ENCODE measurements at regions not wholly inside any gene's neighbourhood (a gene's known extent, or its start where the extent isn't known, plus 50 kb on each side); places are given as distances from the start of the nearest gene placed in this dataset.

DNA sequence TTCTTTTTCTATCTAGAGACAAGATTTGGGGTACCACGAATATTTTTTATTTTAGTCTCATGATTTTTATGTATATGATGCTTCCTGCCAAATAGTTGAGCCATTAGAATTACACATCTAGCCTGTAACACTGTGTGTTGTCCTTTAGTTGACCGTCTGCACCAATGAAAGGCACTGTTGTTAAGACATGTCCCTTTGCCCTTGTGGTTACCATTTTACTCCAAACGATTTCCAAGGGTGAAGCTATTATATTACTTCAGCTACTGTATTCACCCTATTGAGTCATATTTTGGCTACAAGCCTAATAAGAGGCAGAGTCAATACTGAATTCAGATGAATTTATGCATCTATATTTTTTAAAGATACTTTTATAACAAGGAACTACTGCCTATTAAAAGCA is 207.6 kb downstream of the CETN3 start:
- no peak for DNase-seq (ENCODE audit: low read depth in 4 of 4, low spot score in 2 of 4)

DNA sequence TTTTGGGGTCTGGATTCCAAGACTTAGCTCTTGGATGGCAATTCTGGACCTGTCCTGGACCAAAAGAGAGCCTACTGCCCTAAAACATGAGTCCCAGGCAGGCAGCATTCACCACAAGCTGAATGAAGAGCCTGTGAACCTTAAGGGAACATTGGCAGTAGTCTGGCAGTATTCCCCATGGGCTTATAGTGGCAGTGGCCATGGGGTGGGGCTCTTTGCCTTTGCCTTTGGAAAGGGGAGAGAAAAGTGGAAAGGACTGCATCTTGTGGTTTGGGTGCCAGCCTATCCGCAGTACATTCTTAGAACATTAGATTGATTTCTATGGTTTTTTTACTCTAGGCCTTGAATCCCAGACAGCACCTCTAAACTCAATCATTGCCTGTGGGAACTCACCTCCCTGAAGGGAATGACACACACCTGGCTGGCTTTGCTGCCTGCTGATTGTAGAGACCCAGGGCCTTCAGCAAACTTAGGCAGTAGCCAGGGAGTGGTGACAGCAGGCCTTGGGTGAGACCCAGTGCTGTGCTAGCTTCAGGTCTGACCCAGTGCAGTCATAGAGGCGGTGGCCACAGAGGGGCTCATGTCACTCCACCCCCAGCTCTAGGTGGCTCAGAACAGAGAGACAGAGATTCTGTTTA is 216.3 kb downstream of the CETN3 start:
- no peak for DNase-seq (ENCODE audit: low read depth in 4 of 4, low spot score in 2 of 4)

DNA sequence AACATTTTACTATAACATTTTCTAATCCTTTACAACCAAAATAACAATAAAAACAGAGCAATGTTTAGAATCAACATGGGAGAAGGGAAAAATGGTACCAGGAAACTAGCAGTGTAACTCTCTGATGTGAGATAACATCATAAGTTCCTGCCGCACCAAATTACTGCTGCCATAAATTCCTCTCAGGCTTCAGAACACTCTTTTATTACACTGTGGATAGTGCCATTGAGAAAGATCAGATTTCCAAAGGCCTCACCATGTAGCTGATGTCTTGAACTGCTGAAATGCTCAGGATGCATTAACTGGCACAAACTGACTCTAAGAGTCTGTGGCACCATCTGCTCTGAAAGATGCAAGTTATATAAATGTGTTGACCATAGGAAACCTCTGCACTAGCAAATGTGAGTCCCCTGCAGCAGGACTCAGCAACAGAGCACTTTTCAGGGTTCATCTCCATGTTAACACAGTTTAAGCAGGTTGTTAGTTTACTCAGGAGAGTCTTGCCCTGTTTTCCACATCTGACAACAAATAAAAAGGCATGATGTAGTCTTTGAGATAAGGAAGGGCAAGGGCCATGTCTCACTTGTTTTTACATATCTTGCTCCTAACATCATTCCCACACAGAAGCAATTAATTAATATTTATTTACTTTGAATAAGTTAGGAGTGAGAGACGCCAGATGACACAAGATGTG is 218.1 kb downstream of the CETN3 start:
- peak in 1 of 4 donors; percentile 17 for DNase-seq (ENCODE audit: low read depth in 4 of 4, low spot score in 2 of 4)

DNA sequence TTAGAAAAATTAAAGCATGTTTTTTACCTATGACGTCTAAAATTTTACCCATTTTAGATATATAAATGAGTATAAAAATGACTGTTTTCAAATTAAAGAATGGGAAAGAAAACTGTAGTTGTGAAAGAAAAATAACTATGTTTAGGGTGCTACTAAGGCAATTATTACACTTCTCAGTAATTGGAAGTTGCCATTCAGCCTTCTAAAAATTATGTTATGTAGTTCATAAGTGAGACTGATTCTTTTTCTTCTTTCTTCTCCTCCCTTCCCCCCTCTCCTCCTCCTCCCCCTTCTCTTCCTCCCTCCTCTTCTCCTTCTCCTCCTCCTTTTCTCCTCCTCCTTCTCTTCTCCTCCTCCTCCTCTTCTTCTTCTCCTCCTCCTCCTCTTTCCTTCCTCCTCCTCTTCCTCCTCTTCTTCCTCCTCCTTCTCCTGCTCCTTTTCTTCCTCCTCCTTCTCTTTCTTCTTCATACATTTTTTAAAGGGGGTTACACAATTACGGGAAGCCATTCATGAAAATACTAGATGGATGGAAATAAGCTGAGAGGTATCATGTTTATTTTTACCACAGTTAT is 223.6 kb downstream of the CETN3 start:
- no peak for DNase-seq (ENCODE audit: low read depth in 4 of 4, low spot score in 2 of 4)

DNA sequence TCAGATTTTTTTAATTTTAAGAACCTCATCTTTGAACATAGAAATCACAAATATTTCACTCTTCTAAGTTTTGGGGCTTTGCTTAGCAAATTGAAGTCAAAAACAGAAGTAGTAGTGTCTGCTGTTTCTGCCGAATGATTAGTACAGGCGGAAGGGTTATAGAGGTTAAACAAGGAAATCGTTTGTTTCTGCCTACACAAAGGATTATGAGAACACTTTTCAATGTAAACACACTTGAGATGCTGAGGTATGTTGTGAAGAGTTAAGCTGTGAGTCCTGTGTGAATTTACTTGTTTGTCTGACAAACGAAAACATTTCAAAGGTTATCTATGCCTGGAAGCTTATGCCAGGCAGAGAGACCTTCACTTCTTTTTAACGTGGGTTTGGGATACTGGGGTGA is 224.8 kb downstream of the CETN3 start:
- no peak for DNase-seq (ENCODE audit: low read depth in 4 of 4, low spot score in 2 of 4)

DNA sequence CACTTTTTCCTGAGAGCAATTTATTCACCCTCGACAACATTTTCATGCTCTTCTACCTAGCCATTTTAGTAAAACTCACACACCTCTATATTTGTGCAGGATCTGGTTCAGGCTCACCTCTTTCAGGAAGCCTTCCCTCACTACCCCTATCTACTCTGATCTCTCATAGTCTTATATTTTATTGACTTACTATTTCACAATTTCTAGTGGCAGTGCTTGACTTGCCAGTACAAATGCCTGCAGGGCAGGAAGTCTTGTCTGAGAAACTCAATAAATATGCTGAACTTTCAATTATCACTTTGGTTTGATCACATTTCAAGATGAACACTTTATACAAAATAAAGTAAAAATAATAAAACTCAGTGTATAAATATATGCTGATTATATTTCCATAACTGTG is 226.8 kb downstream of the CETN3 start:
- DNase-seq (ENCODE audit: low read depth in 4 of 4, low spot score in 2 of 4) = no peak

DNA sequence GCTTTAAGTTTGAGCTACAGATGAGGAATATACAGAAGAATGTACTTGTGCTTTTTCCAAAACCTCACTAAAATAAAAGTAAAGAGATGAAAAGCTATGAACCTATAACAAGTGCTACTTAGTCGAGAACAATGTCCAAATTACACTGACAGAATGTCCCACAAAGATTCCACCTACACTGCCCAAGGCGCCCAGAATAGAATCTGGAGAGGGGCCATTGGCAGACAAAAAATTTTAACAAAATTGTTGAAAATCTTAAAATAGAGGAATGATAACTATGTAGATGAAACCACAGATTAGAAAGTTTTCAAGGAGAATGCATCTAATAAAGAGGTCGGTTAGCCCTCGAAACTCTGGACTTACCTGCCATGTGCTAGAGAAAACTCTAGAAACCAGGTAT is 235.3 kb downstream of the CETN3 start:
- no peak for DNase-seq (ENCODE audit: low read depth in 4 of 4, low spot score in 2 of 4)

DNA sequence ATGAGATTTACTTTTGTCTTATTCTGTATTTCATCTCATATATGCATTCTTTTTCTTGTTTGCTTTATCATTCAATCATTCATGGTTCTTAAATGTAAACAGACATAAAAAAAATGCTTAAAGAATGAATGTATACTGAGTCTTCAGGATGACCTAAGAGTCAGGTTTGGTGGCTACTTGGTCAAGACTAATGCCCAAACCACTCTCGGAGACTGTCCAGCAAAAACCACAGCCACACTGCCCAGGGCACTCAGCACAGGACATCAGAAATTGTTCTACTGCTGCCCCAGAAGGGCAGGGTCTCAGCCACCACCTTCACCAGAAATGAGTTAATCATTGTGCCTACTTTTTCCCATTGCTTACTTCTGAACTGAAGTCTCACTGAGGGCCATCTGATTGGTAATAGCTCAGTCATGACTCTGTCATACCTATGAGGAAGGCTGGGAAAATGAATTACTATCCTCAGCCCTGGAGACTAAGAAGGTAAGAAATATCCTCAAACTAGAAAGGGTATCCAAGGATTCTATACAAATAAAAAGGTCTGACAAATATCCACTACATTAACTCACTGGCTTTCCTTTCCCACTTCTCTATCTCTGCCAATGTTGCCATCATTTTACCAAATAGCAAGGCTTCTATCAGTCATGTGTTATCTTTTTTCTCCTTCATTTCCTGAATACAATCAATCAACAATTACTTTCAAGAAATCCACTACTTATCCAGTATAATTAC is 236.1 kb downstream of the CETN3 start:
- no peak for DNase-seq (ENCODE audit: low read depth in 4 of 4, low spot score in 2 of 4)

DNA sequence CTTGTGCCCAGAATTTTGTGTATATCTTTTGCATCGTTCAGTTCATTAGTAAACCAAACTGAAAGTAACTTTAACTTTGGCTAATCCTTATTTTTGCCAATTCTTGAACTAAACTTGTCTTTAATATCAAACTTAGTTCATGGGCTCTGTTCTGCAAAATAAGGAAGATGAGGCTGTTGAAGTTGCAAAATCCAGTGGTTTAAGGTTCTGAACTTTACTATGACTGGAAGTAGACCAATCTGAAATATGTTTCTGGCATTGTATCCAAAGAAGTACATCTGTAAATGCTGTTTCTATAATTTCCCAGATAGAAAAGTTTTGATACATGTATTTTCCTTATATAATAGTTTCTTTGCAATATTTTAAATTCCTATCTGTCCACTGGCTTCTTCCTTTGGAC is 238.1 kb downstream of the CETN3 start:
- no peak for DNase-seq (ENCODE audit: low read depth in 4 of 4, low spot score in 2 of 4)

DNA sequence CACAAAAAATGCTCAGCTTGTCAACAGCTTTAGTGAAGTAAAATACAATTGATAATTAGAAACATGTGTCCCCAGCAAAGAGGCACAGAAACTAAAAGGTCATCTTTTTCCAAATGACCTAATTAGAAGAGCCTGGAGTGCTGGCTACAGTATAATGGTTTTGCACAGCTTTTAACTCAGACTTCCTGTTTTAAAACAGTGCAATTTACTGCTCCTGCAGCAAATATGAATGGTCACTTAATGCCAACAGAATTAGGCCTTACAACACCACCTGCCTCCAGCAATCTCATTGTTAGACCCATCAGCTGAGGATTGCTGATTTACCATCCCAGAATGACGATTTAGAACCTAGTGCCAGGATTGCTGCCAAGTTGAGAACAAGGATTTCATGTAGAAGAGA is 239.3 kb downstream of the CETN3 start:
- no peak for DNase-seq (ENCODE audit: low read depth in 4 of 4, low spot score in 2 of 4)

DNA sequence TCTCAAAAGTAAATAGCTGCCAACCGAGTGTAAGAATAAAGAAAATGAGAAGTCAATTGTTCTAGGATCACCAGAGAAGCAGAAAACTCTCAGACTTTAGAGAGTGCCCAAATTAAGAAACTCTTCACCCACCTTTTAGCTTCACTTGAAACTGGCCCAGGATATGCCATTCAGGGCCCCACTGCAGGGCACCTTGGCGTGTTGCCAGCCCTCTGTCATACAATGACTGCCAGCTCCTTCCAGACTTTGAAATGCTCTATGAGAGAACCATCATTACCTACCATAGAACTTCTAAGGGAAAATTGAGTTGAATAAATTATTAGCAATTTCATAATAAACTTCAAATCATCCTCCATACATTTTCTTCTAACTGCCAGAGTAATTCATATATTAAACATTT is 240.5 kb downstream of the CETN3 start:
- no peak for DNase-seq (ENCODE audit: low read depth in 4 of 4, low spot score in 2 of 4)

DNA sequence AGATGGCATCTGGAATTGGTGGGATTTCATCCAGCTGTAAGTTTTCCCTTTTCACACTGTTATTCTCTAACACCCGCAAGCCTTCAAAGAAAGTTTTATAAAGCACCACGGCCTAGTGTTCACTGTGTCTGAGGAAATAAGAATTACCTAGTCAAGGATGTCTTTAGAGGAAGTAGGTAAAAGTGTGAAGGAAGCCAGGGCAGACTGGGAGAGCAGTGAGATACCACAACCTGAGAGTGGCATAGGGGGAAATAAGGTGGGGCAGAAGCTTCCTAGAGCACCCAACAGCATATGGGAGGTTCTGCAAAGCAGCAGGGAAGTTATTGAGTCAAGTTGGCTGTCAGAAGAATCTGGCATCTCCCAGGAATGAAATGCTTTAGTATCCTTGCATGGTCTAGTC is 241.2 kb downstream of the CETN3 start:
- DNase-seq (ENCODE audit: low read depth in 4 of 4, low spot score in 2 of 4) = no peak

DNA sequence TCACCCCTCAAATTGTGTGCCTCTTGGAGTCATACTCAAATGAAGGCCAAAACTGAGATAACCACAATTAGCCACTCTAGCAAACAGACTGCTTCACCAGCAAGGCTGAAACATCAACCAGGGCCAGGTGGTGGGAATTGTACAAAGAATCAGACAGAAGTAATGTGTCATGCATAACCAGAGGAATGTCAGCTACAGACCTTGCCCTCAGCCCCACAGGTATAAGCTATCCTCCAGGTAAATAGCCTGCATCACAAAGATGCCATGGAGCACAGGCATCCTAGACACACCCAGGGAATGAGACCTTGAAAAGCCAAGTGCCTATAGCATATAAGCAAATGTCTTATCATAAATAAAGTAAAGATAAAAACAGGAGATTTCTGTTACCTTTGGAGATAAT is 242.7 kb downstream of the CETN3 start:
- DNase-seq (ENCODE audit: low read depth in 4 of 4, low spot score in 2 of 4) = no peak

DNA sequence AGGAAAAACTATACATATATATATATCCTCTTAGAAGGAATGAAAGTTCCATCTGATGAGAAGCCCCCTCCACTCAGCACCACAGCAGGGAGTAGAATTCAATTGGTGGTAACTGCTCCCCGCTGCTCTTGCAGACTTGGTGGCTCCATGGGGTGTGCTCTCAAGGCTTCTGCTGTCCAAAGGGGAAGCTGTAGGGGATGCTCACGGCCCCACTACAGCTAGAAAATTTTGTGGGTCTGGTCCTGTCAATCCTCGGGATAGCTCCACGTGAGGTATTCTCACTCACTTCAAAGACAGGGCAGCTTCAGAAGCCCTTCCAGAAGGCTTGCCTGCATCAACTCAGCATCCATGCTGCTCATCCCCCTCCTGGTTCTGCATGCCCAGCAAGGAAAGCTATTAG is 247.2 kb downstream of the CETN3 start:
- DNase-seq (ENCODE audit: low read depth in 4 of 4, low spot score in 2 of 4) = no peak

DNA sequence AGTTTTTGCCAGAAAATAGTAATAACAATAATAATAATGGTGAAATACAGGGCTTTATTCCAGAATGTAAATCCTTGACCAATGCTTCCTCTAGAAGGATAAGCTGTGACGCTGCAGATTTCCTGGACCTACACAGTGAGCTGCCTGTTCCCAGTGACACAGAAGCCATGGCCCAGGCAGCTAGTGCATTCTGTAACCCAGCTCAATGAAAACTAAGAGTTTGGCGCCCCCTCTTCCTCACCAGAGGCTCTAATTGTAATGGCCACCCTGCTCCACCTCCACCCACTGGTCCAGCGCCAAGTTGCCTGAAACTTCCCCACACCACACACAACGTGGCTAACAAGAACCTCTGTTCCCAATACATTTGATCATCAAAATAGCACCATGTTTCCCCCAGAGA is 248.1 kb downstream of the CETN3 start:
- peak in 1 of 4 donors; percentile 6 for DNase-seq (ENCODE audit: low read depth in 4 of 4, low spot score in 2 of 4)

DNA sequence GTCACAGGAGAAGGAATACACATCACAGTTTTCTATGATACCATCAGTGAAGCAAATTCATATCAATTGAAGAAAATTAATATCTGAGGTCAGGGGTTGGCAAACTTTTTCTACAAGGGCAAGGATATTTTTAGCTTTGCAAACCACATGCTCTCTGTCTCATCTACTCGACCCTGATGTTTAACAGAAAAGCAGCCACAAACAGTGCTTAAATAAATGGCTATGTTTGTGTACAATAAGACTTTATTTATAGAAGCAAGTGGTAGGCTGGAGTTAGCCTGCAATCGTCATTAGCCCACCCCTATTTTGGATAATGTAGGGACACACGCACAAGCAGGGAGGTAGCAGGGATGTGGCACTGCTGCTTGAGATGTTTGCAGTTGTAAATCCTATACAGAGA is 251.4 kb downstream of the CETN3 start:
- DNase-seq (ENCODE audit: low read depth in 4 of 4, low spot score in 2 of 4) = no peak

DNA sequence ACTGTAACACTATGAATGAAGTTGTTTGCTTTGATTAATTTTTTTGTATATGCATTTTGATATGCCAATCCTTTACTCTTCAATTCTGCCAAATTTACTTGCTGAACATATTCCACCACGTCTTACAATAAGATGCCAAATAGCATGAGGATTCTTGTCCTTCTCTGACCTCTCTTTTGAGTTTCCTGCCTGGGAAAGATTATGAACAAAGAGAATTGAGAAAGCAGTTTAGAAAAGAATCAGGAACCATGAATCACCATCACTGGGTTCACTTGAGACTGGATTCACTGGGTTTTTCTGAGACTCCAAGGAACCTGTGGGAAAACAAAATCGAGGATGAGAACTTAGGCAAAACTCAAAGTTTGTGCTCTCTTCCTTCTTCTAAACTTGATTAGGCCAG is 256.5 kb downstream of the CETN3 start:
- no peak for DNase-seq (ENCODE audit: low read depth in 4 of 4, low spot score in 2 of 4)

DNA sequence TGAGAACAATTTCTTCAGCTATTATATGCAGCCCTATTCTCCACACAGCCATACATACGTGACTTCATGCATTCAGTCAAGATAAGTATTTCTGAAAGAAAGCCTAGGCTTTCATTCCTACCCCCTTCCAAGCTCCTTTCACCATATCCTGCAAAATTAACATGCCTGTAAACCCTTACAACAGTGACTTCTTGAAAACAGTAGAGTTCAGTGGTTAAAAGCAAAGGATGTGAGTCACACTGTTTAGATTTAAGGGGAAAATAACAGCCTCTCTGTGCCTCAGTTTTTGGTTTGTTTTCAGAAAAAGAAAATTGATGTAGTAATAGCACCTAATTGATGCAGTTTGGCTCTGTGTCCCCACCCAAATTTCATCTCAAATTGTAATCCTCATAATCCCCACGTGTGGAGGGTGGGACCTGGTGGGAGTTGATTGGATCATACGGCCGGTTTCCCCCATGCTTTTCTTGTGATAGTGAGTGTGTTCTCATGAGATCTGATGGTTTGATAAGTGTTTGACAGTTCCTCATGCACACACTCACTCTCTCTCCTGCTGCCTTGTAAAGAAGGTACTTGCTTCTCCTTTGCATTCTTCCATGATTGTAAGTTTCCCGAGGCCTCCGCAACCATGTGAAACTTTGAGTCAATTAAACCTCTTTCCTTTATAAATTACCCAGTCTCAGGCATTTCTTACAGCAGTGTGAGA is 264.8 kb downstream of the CETN3 start:
- no peak for DNase-seq (ENCODE audit: low read depth in 4 of 4, low spot score in 2 of 4)

DNA sequence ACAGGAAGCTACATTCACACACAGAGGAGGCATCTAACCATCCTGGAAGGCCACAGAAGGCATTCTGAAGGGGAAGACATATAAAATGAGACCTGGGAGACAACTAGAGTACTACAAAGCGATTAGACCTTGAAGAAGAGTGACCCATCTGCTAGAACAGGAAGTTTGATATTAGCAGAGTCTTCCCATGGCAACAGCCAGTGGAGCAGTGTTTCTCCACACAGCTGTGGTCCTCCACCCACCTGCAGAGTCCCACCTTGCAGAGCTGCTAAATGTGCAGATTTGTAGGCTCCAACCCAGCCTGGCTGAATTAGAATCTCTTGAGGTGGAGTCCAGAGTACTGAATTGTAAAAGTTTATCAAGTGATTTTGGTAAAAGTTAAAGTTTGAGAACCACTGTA is 267.0 kb downstream of the CETN3 start:
- DNase-seq (ENCODE audit: low read depth in 4 of 4, low spot score in 2 of 4) = no peak

DNA sequence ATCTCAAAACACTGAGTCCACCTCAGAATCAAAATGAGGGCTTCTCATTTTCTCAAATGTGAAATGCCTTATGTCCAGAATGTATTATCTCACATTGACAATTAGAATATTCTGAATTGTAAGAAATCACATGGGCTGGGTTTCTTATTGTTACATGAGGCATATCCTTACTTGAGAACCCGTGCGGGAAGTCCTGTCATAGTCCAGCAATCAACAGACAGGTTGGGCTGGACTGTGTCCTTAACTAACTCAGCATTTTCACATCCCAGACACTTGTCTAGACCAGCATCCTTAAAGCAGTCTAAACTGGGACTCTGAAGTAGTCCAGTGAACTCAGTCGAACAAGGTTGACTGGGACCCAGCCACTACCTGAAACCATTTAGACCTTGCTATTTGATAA is 267.6 kb downstream of the CETN3 start:
- no peak for DNase-seq (ENCODE audit: low read depth in 4 of 4, low spot score in 2 of 4)

DNA sequence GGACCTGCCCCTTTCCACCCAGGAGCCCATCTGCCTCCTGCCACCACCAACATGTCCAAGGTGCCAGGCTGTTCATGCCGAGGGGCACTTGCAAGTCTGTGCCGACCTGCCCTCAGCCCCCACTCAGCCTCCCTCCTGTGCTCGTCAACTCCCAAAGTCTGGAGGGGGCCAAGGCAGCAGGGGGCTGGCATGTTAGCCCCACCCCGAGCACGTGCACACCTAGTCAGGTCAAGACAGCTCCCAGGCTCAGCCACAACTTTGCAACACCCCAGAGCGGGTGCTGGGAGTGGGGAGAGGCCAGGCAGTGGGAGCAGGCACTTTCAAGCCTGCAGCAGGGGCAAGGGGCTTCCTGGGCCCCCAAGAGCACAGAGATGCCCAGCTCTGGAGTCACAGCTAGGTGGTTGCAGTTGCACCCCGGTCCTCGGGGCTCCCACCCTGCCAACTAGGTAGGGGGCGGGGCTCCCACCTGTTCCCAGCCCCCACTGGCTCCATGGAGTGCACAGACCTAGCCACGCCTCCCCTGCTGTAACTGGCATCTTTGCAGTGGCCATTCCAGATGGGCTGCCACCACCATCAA is 272.5 kb downstream of the CETN3 start:
- DNase-seq (ENCODE audit: low read depth in 4 of 4, low spot score in 2 of 4) = no peak

Data from left renal cortex interstitium (tissue), 4 donors.